Cardiac fibroblast (primary cell): ENCODE measurements at regions not wholly inside any gene's neighbourhood (a gene's known extent, or its start where the extent isn't known, plus 50 kb on each side); places are given as distances from the start of the nearest gene placed in this dataset.

ENCODE experiments used
- DNase-seq, 2 donors: peaks; one replicate each; pipeline versions ENCODE4 v3.0.0 to v3.0.0-alpha.2; 2010; ENCODE audit warnings: low read depth in 2 of 2
- H3K4me3 ChIP-seq, 2 donors: replicated peaks in 1 of 2; 1 replicate in 1 of 2; 2 replicates in 1 of 2; pipeline ENCODE4 v1.5.1; 2011; ENCODE audit warnings: low read depth in 2 of 2, low read length in 2 of 2, mild to moderate bottlenecking in 2 of 2, moderate library complexity in 1 of 2
- TF ChIP-seq, protein P1 (sequence below): IDR thresholded peaks from one replicate; pipeline ENCODE4 v1.5.1; 2011; ENCODE audit warnings: low read depth, mild to moderate bottlenecking, low read length, inconsistent platforms

DNA sequence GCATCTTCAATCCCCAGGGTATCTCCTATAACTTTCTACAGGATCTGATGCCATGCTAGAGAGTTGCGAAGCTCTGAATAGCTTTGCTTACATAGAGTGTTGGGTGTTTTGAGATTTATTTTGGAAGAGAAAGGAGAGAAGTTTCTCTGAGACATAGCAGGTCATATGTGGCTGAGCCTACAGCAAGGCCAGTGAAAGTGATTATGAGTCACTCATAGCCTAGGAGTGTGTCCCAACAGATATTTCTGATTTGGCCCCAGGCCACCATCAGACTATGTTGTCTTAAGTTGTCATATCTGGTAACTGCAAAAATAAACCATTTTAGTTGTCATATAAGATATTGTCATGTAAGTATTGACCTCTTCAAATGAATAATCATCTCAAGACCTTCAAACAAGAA is 132.0 kb upstream of the RAI14 start:
- peak; percentile 58 to 90 for DNase-seq
- H3K4me3 ChIP-seq: no peak overlapping the region
- TF ChIP-seq, protein P1, sequence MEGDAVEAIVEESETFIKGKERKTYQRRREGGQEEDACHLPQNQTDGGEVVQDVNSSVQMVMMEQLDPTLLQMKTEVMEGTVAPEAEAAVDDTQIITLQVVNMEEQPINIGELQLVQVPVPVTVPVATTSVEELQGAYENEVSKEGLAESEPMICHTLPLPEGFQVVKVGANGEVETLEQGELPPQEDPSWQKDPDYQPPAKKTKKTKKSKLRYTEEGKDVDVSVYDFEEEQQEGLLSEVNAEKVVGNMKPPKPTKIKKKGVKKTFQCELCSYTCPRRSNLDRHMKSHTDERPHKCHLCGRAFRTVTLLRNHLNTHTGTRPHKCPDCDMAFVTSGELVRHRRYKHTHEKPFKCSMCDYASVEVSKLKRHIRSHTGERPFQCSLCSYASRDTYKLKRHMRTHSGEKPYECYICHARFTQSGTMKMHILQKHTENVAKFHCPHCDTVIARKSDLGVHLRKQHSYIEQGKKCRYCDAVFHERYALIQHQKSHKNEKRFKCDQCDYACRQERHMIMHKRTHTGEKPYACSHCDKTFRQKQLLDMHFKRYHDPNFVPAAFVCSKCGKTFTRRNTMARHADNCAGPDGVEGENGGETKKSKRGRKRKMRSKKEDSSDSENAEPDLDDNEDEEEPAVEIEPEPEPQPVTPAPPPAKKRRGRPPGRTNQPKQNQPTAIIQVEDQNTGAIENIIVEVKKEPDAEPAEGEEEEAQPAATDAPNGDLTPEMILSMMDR: no peak

DNA sequence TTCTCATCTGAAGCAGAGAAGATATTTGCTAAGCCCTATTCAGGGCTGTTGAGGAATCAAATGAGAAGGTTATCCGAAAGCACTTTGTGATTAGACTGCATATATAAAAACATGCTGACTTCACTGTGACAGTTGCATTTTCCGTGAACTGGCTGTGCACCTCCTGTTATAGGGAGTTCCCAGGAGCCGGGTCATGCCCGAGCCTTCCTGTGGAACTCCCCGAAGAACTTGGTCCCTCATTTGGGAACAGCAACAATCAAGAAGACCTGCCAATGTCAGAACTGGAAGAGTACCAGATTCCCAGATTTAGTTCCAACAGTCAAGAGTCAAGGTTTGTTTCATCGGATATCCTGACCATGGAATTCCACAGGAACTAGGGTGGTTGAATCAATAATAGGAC is 130.4 kb upstream of the RAI14 start:
- TF ChIP-seq, protein P1: no peak
- no peak for DNase-seq
- no peak overlapping the region for H3K4me3 ChIP-seq

DNA sequence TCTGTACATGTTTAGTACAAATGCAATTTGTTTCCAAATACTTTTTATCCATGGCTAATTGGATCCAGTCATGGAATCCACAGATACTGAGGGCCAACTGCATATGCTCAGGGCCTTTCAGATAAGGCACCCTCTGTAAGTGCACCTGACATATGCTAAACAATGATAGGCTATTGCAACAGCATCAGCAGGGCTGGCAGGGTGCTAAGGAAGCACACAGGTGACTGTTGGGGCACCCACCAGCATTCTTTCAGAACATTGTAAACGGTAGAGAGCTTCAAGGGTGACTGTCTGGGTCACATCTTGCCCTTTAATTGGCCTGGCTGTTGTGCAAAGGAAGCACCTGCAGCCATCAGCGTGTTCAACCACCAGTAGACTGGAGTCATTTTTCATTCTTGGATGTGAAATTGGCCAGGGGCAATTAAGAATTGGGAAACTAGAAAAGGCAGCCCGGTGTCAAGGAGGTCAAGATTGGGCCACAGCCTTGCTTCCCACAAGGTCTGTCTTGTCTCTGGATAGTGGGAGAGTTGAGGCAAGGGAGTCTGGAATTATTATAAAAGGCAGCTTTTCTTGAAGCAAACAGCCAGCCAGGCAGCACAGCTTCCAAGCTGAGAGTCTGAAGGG is 129.3 kb upstream of the RAI14 start:
- no peak for DNase-seq

DNA sequence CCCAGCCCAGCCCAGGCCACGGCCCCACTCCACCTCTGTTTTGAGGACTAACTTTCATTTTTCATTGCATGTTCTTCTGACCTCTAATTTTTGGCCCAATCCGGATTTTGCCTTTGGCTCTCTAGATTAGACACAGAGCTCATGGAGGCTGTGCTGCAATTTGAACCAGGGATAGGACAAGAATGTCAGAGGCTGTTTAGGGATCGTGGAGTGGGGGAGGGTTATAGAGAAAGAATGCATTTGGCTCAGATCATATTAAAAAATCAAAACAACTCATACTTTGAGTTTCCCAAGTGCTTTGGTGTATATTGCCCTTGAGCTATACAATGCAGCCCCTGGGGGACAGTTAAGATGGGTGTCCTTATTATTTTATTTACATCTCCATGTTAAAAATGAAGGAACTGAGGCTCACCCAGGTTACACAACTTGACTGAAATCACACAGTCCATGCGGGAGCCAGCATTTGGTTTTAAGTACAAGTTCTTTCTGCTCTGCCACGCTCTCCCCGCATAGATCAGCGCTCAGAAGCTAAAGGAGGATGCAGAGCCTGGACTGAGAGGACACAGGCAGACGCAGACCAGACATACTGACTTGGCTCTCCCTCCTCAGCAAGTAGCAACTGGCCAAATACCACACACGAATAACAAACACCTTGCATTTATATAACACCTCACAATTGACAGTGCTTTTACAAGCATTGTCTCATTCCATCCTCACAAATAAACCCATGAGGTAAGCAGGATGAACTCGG is 126.4 kb upstream of the RAI14 start:
- DNase-seq: peak in 1 of 2 donors; percentile 65
- TF ChIP-seq, protein P1: no peak
- no peak overlapping the region for H3K4me3 ChIP-seq

More for the DNA sequence above, 129.3 kb upstream of the RAI14 start:
- TF ChIP-seq, protein P1: no peak
- no peak overlapping the region for H3K4me3 ChIP-seq

DNA sequence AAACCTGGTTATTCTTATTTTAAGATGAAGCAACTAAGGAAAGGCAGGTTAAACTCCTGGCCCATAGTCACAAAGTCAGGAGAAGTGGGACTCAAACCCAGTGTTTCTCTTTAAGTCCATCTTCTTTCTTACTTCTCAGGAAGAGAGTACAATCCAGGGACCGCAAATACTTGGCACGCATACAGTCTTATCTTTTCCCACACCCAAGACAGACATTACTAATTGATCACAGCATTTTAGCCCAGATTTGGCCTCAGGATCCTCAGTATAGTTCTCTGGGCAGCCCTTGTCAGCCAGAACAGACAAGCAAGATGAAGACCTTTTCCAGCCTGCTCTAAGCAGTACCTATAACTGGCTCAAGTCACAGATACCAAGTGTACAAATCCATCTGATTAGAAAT is 125.5 kb upstream of the RAI14 start:
- TF ChIP-seq, protein P1: no peak
- no peak overlapping the region for H3K4me3 ChIP-seq
- DNase-seq: peak; percentile 77 to 90

DNA sequence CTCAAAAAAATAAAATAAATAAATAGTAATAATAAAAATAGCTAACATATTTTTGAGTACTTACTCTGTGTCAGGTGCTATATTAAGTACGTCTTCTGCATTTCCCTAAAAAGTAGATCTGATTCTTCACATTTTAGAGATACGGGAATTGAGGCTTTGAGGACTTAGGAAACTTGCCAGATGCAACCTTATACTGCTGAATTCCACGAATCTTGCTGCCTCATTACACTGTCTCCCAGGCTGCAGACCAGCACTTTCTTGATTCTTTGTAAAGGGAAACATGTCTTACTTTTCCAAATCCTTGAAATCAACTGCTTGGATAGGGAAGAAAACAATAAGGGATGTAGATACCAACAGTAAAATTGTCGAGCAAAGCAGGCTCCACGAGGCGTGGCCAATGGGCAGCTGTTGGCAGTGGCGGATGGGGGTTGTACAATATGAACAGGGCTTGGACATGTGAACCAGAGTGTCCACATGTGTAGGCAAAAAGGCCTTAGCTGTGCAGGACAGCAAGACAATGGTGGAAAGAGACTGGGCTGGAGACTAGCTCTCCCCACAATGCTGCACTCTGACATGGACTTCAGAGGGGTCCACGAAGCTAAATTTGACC is 124.3 kb upstream of the RAI14 start:
- peak in 1 of 2 donors; percentile 57 for DNase-seq
- no peak overlapping the region for H3K4me3 ChIP-seq
- TF ChIP-seq, protein P1: no peak
